ENCODE measurements at regions not wholly inside any gene's neighbourhood (a gene's known extent, or its start where the extent isn't known, plus 50 kb on each side); places are given as distances from the start of the nearest gene placed in this dataset.

GRCh38 chrX:124249345-124249744 is 83.1 kb upstream of the TEX13D start:
- Histone ChIP-seq H4K91ac (ENCODE audit: insufficient read depth, low read depth, low read length) (no peak overlapping the region), H2BK5ac (ENCODE audit: low read depth, low read length, poor library complexity, severe bottlenecking) (no peak overlapping the region), H4K20me1 (ENCODE audit: insufficient read depth, low read length) (no peaks in the 10 kb centered on the region), H3K27ac (ENCODE audit: insufficient read depth, low read length) (no peak overlapping the region), H2BK20ac (ENCODE audit: low read depth, low read length) (no peak overlapping the region), H2BK15ac (ENCODE audit: low read depth, low read length) (no peak overlapping the region), H3K4ac (ENCODE audit: low read depth, low read length) (no peak overlapping the region), H4K5ac (ENCODE audit: low read depth, low read length) (no peak overlapping the region), H3K4me2 (ENCODE audit: low read depth, low read length) (no peak overlapping the region), H2AK5ac (ENCODE audit: low read depth, low read length) (no peak overlapping the region), H4K8ac (ENCODE audit: low read depth in 2 of 2, low read length in 2 of 2) (no peak overlapping the region), H2AK9ac (replicated peaks; ENCODE audit: low read depth, low read length, poor library complexity) (no peak overlapping the region), H2AFZ (replicated peaks; ENCODE audit: low read length, poor library complexity) (no peak overlapping the region), H3K36me3 (ENCODE audit: control insufficient read depth, insufficient read depth, low read length) (no peaks in the 10 kb centered on the region), H3K9ac (ENCODE audit: low read depth, low read length) (no peak overlapping the region), H3K23ac (ENCODE audit: low read depth, low read length) (no peak overlapping the region), H3K9me1 (ENCODE audit: insufficient read depth, low read length) (no peaks in the 10 kb centered on the region), H3K9me3 (ENCODE audit: control insufficient read depth, insufficient read depth, low read length) (no peaks in the 10 kb centered on the region), H3K27me3 (ENCODE audit: control insufficient read depth, insufficient read depth, low read length) (no peaks in the 10 kb centered on the region), H3K14ac (replicated peaks; ENCODE audit: low read depth, low read length) (no peak overlapping the region), H3K4me3 (ENCODE audit: insufficient read depth, low read depth, low read length) (no peak overlapping the region), H3K56ac (ENCODE audit: extremely low read depth, insufficient read depth, low read length) (no peak overlapping the region), H3K18ac (ENCODE audit: low read depth, low read length) (no peak overlapping the region), H3K79me1 (ENCODE audit: low read depth in 1 of 2, low read length in 2 of 2) (no peaks in the 10 kb centered on the region), H2BK120ac (ENCODE audit: low read depth, low read length) (no peak overlapping the region), H3K4me1 (ENCODE audit: control insufficient read depth, insufficient read depth, low read length) (no peaks in the 10 kb centered on the region)
- POLR2A ChIA-PET (ENCODE audit: unreplicated experiment), result no interaction called here
- no CpG with 5 or more reads among the region's 1 CpG for WGBS, 2 experiments (ENCODE audit: extremely low coverage in 2 of 2, insufficient read length in 1 of 2)
- intact Hi-C loops (cut with micrococcal nuclease) (no loop called here), in situ Hi-C loops (cut with MboI; ENCODE audit: low sequenced_read_pairs) (no loop called here), dilution Hi-C loops (cut with HindIII; ENCODE audit: low sequenced_read_pairs, unreplicated experiment) (no loop called here)
- no peak for TF ChIP-seq CHD1 (IDR thresholded peaks at IDR 0.05; ENCODE audit: low read depth, low read length)
- no TSS peak for BruUV-seq (replicated peaks)
- CTCF ChIA-PET, result no interaction called here
- DNase-seq (no peak), ATAC-seq (ENCODE audit: low read depth) (no peak)

Measured in IMR-90 (cell line).